ENCODE measurements at regions not wholly inside any gene's neighbourhood (a gene's known extent, or its start where the extent isn't known, plus 50 kb on each side); places are given as distances from the start of the nearest gene placed in this dataset.

DNA sequence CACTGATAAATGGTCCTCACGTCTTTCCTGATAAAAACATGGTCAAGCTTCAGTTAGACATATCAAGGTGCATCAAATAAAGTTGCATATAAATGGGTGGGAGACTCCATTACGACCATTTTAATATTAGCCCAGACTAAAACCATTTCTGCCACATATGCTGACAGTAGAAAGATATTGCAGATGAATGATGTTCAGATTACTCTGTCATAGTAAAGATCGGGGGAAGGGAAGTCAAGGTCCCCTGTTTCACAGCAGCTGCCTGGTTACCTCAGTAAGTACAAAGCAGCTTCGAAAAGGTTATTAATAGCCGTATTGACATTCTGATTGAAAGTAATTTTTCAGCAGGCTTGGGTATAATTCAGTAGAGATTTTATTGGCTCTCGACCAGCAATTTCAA, 927.7 kb upstream of the CDH2 start:
- DNase-seq = no peak

DNA sequence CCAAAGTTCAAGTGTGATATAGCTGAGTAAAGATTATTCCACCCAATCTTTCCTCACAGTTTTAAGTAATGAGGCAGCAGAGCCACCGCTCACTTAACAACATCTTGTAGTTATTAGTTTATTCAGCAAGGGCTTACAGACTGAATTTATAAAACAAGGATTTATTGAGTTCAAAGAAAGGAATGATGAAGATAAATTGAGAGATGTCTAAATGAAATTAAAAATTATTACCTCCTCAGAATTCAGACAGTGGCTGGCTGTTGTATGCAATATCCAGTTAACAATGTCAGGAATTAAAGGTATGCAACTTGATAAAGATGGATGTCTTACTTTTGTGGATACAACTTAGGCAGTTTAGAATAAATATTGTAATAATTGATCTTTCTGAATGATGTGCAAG, 927.3 kb upstream of the CDH2 start:
- DNase-seq = no peak

DNA sequence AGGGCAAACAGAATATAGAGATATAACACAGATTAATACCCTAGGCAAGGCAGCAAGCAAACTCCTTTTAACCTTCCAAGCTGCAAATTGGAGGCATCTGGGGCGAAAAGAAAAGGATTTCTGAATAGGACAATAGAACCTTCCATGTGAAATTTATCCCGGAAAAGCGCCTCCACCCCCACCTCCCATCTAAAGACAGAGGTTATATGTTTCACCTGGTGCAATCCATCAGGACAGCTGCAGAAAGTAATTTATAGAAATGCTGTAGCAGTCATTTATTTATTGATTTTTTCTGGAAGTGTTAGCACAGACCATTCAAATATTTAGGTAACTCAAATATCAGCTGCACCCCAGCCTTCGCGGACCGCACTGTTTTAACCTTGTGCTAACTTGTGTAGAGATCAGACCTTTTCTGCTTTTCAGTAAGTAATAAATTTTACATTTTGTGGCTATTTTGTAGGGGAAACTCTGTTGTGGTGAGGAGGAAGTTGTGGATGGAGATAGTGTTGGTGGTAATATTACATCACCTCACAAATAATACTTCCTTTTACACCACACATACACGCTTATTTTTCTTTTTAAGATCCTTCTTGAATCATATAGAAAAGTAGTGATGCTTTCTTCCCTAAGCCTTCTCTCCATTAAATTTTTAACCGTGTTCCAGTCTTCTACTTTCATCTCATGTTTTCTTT, 919.3 kb upstream of the CDH2 start:
- DNase-seq = no peak

DNA sequence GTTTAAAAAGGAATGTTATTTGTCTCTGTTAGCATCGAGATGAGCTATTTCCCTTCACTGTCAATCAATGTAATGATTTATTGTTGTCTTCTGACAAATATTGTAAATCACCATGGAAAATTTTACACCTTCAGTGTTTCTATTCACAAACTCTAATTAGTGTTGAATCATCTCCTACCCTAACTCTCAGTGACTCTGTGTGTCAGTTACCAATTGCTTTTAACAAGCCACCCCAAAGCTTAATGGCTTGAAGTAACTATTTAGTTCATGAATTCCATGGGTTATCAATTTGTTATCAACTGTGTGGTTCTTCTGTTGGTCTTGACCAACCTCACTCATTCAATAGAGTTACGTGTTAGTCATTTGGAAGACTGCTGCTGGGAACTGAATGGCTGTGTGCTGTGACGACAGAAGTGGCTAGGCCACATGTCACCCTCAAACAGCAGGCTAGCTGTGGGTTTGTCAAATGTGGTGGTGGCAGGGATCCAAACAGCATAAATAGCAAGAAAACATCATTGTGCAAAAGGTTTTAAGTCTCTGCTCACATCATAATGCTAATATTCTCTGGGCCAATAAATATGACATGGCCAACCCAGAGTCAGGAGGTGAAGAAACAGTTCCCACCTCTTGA, 910.8 kb upstream of the CDH2 start:
- DNase-seq = no peak

GRCh38 chr18:29084120-29084519, 907.2 kb upstream of the CDH2 start:
- DNase-seq = no peak

GRCh38 chr18:29083545-29083944, 906.6 kb upstream of the CDH2 start:
- no peak for DNase-seq

- DNase-seq = no peak
Observed at GRCh38 chr18:29080946-29081345, 904.0 kb upstream of the CDH2 start.

GRCh38 chr18:29078273-29078672, 901.3 kb upstream of the CDH2 start:
- no peak for DNase-seq

DNA sequence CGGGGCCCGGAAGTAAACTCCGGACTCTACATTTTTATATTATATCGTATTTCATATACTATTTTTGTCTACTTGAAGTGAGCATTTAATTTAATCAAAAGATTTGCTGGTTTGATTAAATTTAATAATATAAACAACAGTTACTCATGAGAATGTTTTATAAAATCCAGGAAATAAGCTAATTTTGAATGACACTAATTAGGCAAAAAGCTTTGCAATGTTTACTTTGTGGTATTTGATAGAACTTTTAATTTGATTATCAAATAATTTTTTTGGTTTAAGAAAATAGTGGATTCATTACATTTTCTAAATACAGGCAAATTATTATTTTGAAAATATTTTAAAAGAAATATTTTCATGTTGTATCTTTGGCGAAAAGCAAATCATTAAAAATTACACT, 900.4 kb upstream of the CDH2 start:
- DNase-seq = no peak

GRCh38 chr18:29076645-29077044, 899.7 kb upstream of the CDH2 start:
- DNase-seq = no peak

GRCh38 chr18:29074147-29074546, 897.2 kb upstream of the CDH2 start:
- no peak for DNase-seq

- no peak for DNase-seq
Observed at GRCh38 chr18:29071869-29072268, 894.9 kb upstream of the CDH2 start.

DNA sequence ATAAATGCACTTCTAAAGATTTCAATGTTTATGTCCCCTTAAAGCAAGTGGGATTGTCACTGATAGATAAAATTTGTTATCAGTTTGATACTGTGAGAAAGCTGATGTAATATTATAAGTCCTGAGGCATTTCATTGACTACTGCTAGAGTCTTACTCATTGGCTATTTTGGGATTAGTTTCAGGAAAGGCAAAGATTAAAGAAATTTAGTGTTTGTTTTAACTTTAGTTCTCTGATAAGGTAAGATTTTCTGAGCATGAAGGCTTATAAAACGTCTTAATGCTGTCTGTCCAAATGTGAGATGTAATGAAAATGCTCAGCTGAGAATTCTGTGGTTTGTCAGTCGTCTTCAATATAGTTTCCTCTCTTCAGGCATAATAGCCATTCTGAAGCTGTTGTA, 886.4 kb upstream of the CDH2 start:
- no peak for DNase-seq

DNA sequence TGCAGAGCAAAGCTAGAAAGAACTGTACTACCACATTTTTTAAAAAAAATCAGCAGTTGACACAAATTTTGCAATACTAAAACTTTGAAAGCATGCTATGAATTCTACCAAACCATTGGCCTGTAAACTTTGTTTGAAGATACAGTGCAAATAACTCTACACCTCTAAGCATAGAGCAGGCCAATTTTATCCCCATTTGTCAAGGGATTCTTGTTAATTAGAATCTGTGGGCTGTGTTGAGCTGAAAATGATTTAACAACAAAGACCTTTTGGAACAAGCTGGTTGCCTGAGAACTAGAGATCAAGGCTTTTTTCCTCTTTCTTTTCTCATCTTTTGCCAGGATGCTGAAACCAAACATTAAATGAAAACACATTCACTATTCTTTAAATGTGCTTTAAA, 886.0 kb upstream of the CDH2 start:
- DNase-seq = no peak

GRCh38 chr18:29060349-29060748, 883.4 kb upstream of the CDH2 start:
- DNase-seq = no peak

DNA sequence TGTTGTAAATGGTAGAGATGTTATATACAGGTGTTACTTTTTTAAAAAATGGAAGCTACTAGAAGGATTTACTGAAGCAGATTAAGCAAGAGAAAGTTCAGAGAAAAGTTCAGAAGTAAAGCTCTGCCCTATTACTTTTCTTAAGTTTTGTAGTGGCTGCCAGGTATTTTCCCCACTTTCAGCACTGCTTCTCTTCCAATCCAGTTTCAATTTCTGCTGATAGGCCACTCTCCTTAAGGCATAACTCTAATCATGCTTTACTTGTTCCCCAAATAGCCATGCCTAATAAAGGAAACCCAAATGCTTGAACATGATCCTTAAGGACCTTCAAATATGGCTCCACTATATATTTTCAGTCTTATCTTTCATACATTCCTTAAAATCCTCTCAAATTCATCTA, 880.8 kb upstream of the CDH2 start:
- no peak for DNase-seq

DNA sequence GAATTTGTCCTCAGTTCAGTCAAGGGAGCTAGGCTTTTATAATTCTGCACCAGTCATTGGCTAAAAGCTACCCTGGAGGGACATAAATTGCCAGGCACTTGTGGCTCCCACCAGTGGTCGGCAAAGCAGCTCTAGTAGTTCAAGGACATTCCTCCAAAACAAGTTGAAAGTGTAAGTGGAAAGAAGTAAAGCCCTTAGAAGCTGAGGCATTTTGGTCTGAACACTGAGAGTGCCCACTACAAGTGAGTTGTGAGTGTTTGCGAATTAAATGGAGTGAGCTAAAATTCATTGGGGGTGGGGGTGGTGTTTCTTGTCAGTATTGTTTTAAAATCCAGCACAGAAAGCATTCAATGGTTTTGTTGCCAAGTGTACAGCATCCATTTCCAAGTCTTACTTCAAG, 879.9 kb upstream of the CDH2 start:
- no peak for DNase-seq

DNA sequence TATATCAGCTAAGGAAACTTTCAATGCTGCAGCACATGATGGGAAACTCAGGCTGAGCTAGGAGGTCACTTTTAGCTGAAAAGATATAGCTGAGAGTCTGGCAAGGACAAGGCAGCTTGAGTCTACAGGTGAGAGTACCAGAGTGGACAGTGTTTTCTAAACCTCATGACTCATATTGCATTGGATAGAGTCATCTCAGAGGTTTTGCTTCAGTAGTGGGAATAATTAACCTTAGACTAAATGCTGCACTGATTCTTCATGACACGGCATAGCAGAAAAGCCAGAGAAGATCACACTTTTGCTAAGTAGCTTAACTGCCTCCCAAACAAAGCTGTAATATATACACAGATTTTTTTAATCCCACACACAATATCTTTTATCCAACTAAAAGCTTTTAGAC, 865.0 kb upstream of the CDH2 start:
- DNase-seq = peak; percentile 59

DNA sequence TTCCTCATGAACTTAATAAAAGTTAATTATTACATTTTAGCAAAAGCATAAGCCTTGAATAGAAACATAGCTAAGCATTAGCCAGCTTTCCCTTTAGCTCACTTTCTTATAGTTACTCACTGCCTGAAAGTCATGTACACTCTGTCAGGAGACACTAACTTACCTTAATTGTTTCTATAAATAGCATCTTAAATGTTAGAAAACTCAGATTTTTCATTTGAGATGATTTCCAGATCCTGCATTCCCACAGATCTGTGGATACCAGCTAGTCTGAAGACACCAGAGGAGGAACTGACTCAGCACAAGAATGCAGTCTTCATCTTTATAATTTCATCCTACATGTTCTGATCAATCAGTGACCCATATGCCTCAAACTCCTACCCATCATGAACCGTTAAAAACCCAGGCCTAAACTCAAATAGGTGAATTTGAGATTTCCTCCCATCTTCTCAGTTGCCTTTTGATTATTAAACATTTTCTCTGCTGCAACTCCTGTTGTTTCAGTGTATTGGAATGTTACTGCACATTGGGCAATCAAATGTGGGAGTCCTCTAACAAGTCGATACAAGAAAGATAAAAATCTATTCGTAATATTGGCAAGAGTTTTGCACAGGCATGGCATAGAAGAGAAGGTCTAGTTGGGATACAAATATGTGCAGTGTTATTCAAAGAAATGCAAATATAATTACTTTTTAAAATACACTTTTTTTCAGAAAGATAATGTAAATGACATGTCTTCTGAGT, 857.4 kb upstream of the CDH2 start:
- DNase-seq = no peak

- no peak for DNase-seq
Observed at GRCh38 chr18:29028560-29028959, 851.6 kb upstream of the CDH2 start.

DNA sequence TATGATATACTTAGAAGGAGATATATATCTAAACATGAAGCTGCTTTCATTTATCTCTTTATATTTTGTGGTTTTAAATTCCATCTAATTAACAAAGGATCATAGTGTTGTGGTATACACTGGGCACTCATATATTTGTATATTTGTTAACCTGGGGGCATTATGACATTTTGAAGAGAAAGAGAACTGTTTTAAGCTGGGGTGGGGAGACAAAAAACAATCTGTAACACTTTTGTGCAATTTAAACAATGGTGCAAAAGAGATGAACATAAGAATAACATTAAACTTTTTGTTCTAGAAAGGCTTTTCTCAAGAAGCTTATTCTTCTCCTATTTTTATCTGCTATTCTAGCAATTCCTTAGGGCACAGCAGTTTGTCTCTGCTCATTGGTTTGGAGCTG, 842.0 kb upstream of the CDH2 start:
- DNase-seq = no peak

- DNase-seq = no peak
Observed at GRCh38 chr18:29012883-29013465, 836.0 kb upstream of the CDH2 start.

- no peak for DNase-seq
Observed at GRCh38 chr18:29012364-29012763, 835.4 kb upstream of the CDH2 start.

- no peak for DNase-seq
Observed at GRCh38 chr18:29009250-29009803, 832.4 kb upstream of the CDH2 start.
